Activated CD8-positive, alpha-beta T cell treated with anti-CD3 and anti-CD28 coated beads, Interleukin-2, amount 10 ng/mL, durations not matched to agents 7 days and 5 days (primary cell): ENCODE measurements at regions not wholly inside any gene's neighbourhood (a gene's known extent, or its start where the extent isn't known, plus 50 kb on each side); places are given as distances from the start of the nearest gene placed in this dataset.

Source experiments
- ATAC-seq: fragments of 150-1000 bp; cut with Tn5 transposase; one replicate; pipeline ENCODE4 v1.10.0; 2021; ENCODE audit warnings: moderate library complexity
- CTCF ChIA-PET: fragments of 350-600 bp; sonication (Branson Sonifier 250); formaldehyde crosslinking; loops from one replicate; lab custom pipeline; 2021; ENCODE audit warnings: antibody characterized with exemption; lab: Charles Lee
- POLR2A ChIA-PET: fragments of 350-600 bp; sonication (Branson Sonifier 250); formaldehyde crosslinking; loops from one replicate; lab custom pipeline; 2021; ENCODE audit warnings: antibody characterized with exemption; lab: Charles Lee
- DNase-seq: peaks from one replicate; pipeline ENCODE4 v3.0.0-alpha.2; 2020
- H3K27ac Mint-ChIP-seq: one replicate; pipeline ENCODE4 v1.8.0; 2021; ENCODE audit warnings: mild to moderate bottlenecking, mixed read lengths
- H3K27me3 Mint-ChIP-seq: one replicate; pipeline ENCODE4 v1.8.0; 2021; ENCODE audit warnings: low read depth, mixed read lengths
- H3K36me3 Mint-ChIP-seq: one replicate; pipeline ENCODE4 v1.8.0; 2021; ENCODE audit warnings: low read depth, mixed read lengths
- H3K4me1 Mint-ChIP-seq: one replicate; pipeline ENCODE4 v1.8.0; 2021; ENCODE audit warnings: low read depth, mixed read lengths
- H3K4me3 Mint-ChIP-seq: one replicate; pipeline ENCODE4 v1.8.0; 2021; ENCODE audit warnings: mild to moderate bottlenecking, mixed read lengths
- H3K9me3 Mint-ChIP-seq: one replicate; pipeline ENCODE4 v1.8.0; 2022; ENCODE audit warnings: mixed read lengths; ENCODE audit not compliant: insufficient read depth

GRCh38 chr14:22319526-22320361, 269.3 kb downstream of the DAD1 start:
- H3K27me3 Mint-ChIP-seq = no peaks in the 10 kb centered on the region
- CTCF ChIA-PET = no interaction called here

GRCh38 chr14:22318951-22319350, 270.1 kb downstream of the DAD1 start:
- H3K36me3 Mint-ChIP-seq = no peaks in the 10 kb centered on the region
- DNase-seq (no peak), ATAC-seq (no peak)
- no peaks in the 10 kb centered on the region for H3K27me3 Mint-ChIP-seq
- ChIA-PET POLR2A (no interaction called here), CTCF (no interaction called here)
- no peak overlapping the region for H3K27ac Mint-ChIP-seq
- H3K9me3 Mint-ChIP-seq = no peaks in the 10 kb centered on the region
- no peaks in the 10 kb centered on the region for H3K4me1 Mint-ChIP-seq
- no peak overlapping the region for H3K4me3 Mint-ChIP-seq

More at GRCh38 chr14:22319526-22320361, 269.3 kb downstream of the DAD1 start:
- ATAC-seq (peak; percentile 30), DNase-seq (peak; percentile 23)
- POLR2A ChIA-PET = no interaction called here
- H3K4me3 Mint-ChIP-seq = peak overlapping the region; percentile 65
- peak overlapping the region; percentile 64 for H3K27ac Mint-ChIP-seq
- no peaks in the 10 kb centered on the region for H3K4me1 Mint-ChIP-seq
- H3K36me3 Mint-ChIP-seq = no peaks in the 10 kb centered on the region
- H3K9me3 Mint-ChIP-seq = no peaks in the 10 kb centered on the region

GRCh38 chr14:22316473-22316872, 272.6 kb downstream of the DAD1 start:
- Mint-ChIP-seq H3K27me3 (no peaks in the 10 kb centered on the region), H3K27ac (no peak overlapping the region), H3K4me3 (no peak overlapping the region), H3K9me3 (no peaks in the 10 kb centered on the region), H3K36me3 (no peaks in the 10 kb centered on the region), H3K4me1 (no peaks in the 10 kb centered on the region)
- CTCF ChIA-PET = no interaction called here
- POLR2A ChIA-PET = no interaction called here
- ATAC-seq (no peak), DNase-seq (no peak)

GRCh38 chr14:22315336-22315735, 273.7 kb downstream of the DAD1 start:
- no peaks in the 10 kb centered on the region for H3K9me3 Mint-ChIP-seq
- CTCF ChIA-PET = no interaction called here
- H3K4me3 Mint-ChIP-seq = no peak overlapping the region
- H3K36me3 Mint-ChIP-seq = no peaks in the 10 kb centered on the region
- no peak for DNase-seq
- H3K4me1 Mint-ChIP-seq = no peaks in the 10 kb centered on the region
- ATAC-seq = no peak
- no peaks in the 10 kb centered on the region for H3K27me3 Mint-ChIP-seq
- H3K27ac Mint-ChIP-seq = no peak overlapping the region
- POLR2A ChIA-PET = no interaction called here

GRCh38 chr14:22314183-22314820, 274.7 kb downstream of the DAD1 start:
- no peaks in the 10 kb centered on the region for H3K9me3 Mint-ChIP-seq
- H3K4me1 Mint-ChIP-seq = no peaks in the 10 kb centered on the region
- no peak overlapping the region for H3K4me3 Mint-ChIP-seq
- ChIA-PET POLR2A (no interaction called here), CTCF (no interaction called here)
- H3K36me3 Mint-ChIP-seq = no peaks in the 10 kb centered on the region
- peak overlapping the region; percentile 60 for H3K27ac Mint-ChIP-seq
- ATAC-seq = no peak
- DNase-seq = no peak
- H3K27me3 Mint-ChIP-seq = no peaks in the 10 kb centered on the region

GRCh38 chr14:22313172-22313801, 275.7 kb downstream of the DAD1 start:
- ChIA-PET POLR2A (no interaction called here), CTCF (no interaction called here)
- DNase-seq (no peak), ATAC-seq (no peak)
- no peaks in the 10 kb centered on the region for H3K9me3 Mint-ChIP-seq
- H3K4me1 Mint-ChIP-seq = no peaks in the 10 kb centered on the region
- H3K36me3 Mint-ChIP-seq = no peaks in the 10 kb centered on the region
- H3K27me3 Mint-ChIP-seq = no peaks in the 10 kb centered on the region
- H3K27ac Mint-ChIP-seq = no peak overlapping the region
- no peak overlapping the region for H3K4me3 Mint-ChIP-seq

- ChIA-PET POLR2A (no interaction called here), CTCF (no interaction called here)
- no peak for ATAC-seq
These were observed 277.4 kb downstream of the DAD1 start for GRCh38 chr14:22311636-22312035.

GRCh38 chr14:22305607-22306006, 283.4 kb downstream of the DAD1 start:
- ChIA-PET CTCF (no interaction called here), POLR2A (no interaction called here)
- Mint-ChIP-seq H3K36me3 (no peaks in the 10 kb centered on the region), H3K27me3 (no peaks in the 10 kb centered on the region), H3K4me1 (no peaks in the 10 kb centered on the region), H3K27ac (no peak overlapping the region), H3K9me3 (no peaks in the 10 kb centered on the region), H3K4me3 (no peak overlapping the region)
- ATAC-seq = no peak
- no peak for DNase-seq

More at GRCh38 chr14:22311636-22312035, 277.4 kb downstream of the DAD1 start:
- Mint-ChIP-seq H3K36me3 (no peaks in the 10 kb centered on the region), H3K27me3 (no peaks in the 10 kb centered on the region), H3K27ac (no peak overlapping the region), H3K9me3 (no peaks in the 10 kb centered on the region), H3K4me3 (no peak overlapping the region), H3K4me1 (no peaks in the 10 kb centered on the region)
- no peak for DNase-seq

- no peaks in the 10 kb centered on the region for H3K4me1 Mint-ChIP-seq
- no peaks in the 10 kb centered on the region for H3K36me3 Mint-ChIP-seq
- CTCF ChIA-PET = interaction anchor here (1.0 kb wide), 1 partner anchor 250 kb away, joined by 3 read pairs; no protein-coding TSS in a partner anchor
- peak overlapping the region; percentile 69 for H3K4me3 Mint-ChIP-seq
- POLR2A ChIA-PET = no interaction called here
- DNase-seq = no peak
- no peaks in the 10 kb centered on the region for H3K27me3 Mint-ChIP-seq
- no peak overlapping the region for H3K27ac Mint-ChIP-seq
- no peaks in the 10 kb centered on the region for H3K9me3 Mint-ChIP-seq
- ATAC-seq = no peak
These were observed 284.7 kb downstream of the DAD1 start for GRCh38 chr14:22304326-22304725.

- ATAC-seq = no peak
- ChIA-PET CTCF (interaction anchor here (1.0 kb wide), 1 partner anchor 250 kb away, joined by 3 read pairs; no protein-coding TSS in a partner anchor), POLR2A (no interaction called here)
- DNase-seq = no peak
- H3K27me3 Mint-ChIP-seq = no peaks in the 10 kb centered on the region
- H3K27ac Mint-ChIP-seq = peak overlapping the region; percentile 55
- peak overlapping the region; percentile 69 for H3K4me3 Mint-ChIP-seq
- no peaks in the 10 kb centered on the region for H3K4me1 Mint-ChIP-seq
- H3K36me3 Mint-ChIP-seq = no peaks in the 10 kb centered on the region
- no peaks in the 10 kb centered on the region for H3K9me3 Mint-ChIP-seq
These were observed 285.3 kb downstream of the DAD1 start for GRCh38 chr14:22303589-22304195.

GRCh38 chr14:22300646-22301045, 288.4 kb downstream of the DAD1 start:
- DNase-seq (no peak), ATAC-seq (no peak)
- Mint-ChIP-seq H3K4me1 (no peaks in the 10 kb centered on the region), H3K27me3 (no peaks in the 10 kb centered on the region), H3K9me3 (no peaks in the 10 kb centered on the region), H3K36me3 (no peaks in the 10 kb centered on the region), H3K27ac (no peak overlapping the region), H3K4me3 (no peak overlapping the region)
- ChIA-PET CTCF (no interaction called here), POLR2A (no interaction called here)

GRCh38 chr14:22297376-22297775, 291.6 kb downstream of the DAD1 start:
- no peak for DNase-seq
- no peaks in the 10 kb centered on the region for H3K9me3 Mint-ChIP-seq
- ChIA-PET CTCF (no interaction called here), POLR2A (no interaction called here)
- no peaks in the 10 kb centered on the region for H3K4me1 Mint-ChIP-seq
- H3K27ac Mint-ChIP-seq = no peak overlapping the region
- H3K36me3 Mint-ChIP-seq = no peaks in the 10 kb centered on the region
- no peak overlapping the region for H3K4me3 Mint-ChIP-seq
- no peak for ATAC-seq
- no peaks in the 10 kb centered on the region for H3K27me3 Mint-ChIP-seq
